SK-N-SH (cell line): ENCODE measurements at regions not wholly inside any gene's neighbourhood (a gene's known extent, or its start where the extent isn't known, plus 50 kb on each side); places are given as distances from the start of the nearest gene placed in this dataset.

Experiments used
- CTCF ChIA-PET: fragments of 300-600, 350-600 bp; formaldehyde crosslinking; extraction: SDS; loops from one replicate; lab custom pipeline; 2021; lab: Yijun Ruan, JAX
- POLR2A ChIA-PET: fragments of 350-600 bp; sonication (Branson Sonifier 250); formaldehyde crosslinking; extraction: SDS; loops from one replicate; lab custom pipeline; 2020; ENCODE audit warnings: antibody characterized with exemption, inconsistent platforms; lab: Yijun Ruan, JAX
- DNase-seq: peaks from one replicate; pipeline ENCODE4 v3.0.0; 2012
- H2AFZ ChIP-seq: fragments of 200-600 bp; sonication (generic); 2 replicates; pipeline ENCODE4 v1.8.1; 2016; ENCODE audit warnings: antibody characterized with exemption, mild to moderate bottlenecking, low read depth
- H3F3A ChIP-seq: fragments of 200-600 bp; sonication (generic); replicated peaks from 2 replicates; pipeline ENCODE3; 2016; ENCODE audit warnings: antibody characterized with exemption, mild to moderate bottlenecking; ENCODE audit not compliant: insufficient read depth
- H3K27ac ChIP-seq, 2 experiments: fragments of 200-500 bp in 1 of 2; fragments of 200-600 bp in 1 of 2; sonication (Bioruptor generic) in 1 of 2; sonication (generic), shearing (Covaris generic) in 1 of 2; 2 replicates each; pipeline versions ENCODE4 v1.5.1 to v1.6.1; 2014 to 2016; ENCODE audit warnings: low read depth in 2 of 2, inconsistent platforms in 1 of 2, low read length in 1 of 2, mild to moderate bottlenecking in 1 of 2, mixed read lengths in 1 of 2
- H3K27me3 ChIP-seq: fragments of 200-600 bp; sonication (generic), shearing (Covaris generic); 2 replicates; pipeline ENCODE4 v1.6.1; 2016; ENCODE audit warnings: mixed run types; ENCODE audit not compliant: insufficient read depth
- H3K36me3 ChIP-seq, 2 experiments: fragments of 200-500 bp in 1 of 2; fragments of 200-600 bp in 1 of 2; sonication (Bioruptor generic) in 1 of 2; sonication (generic) in 1 of 2; replicated peaks in 1 of 2; 2 replicates each; pipeline versions ENCODE3 to v1.5.1; 2014 to 2016; ENCODE audit warnings: low read length in 1 of 2, mild to moderate bottlenecking in 1 of 2; ENCODE audit not compliant: insufficient read depth in 2 of 2, control insufficient read depth in 1 of 2
- H3K4me1 ChIP-seq, 2 experiments: fragments of 200-500 bp in 1 of 2; fragments of 200-600 bp in 1 of 2; sonication (Bioruptor generic) in 1 of 2; sonication (generic), shearing (Covaris generic) in 1 of 2; 2 replicates each; pipeline versions ENCODE4 v1.5.1 to v1.6.1; 2014 to 2016; ENCODE audit warnings: low read depth in 1 of 2, low read length in 1 of 2, mixed run types in 1 of 2; ENCODE audit not compliant: insufficient read depth in 2 of 2, control insufficient read depth in 1 of 2
- H3K4me2 ChIP-seq: fragments of 200-600 bp; sonication (generic), shearing (Covaris generic); 2 replicates; pipeline ENCODE4 v1.6.1; 2017; ENCODE audit warnings: mixed run types
- H3K4me3 ChIP-seq, 2 experiments: fragments of 200-500 bp in 1 of 2; fragments of 200-600 bp in 1 of 2; sonication (Bioruptor generic) in 1 of 2; sonication (generic), shearing (Covaris generic) in 1 of 2; 2 replicates each; pipeline versions ENCODE4 v1.5.1 to v1.8.1; 2014 to 2016; ENCODE audit warnings: low read depth in 2 of 2, inconsistent platforms in 1 of 2, low read length in 1 of 2, mild to moderate bottlenecking in 1 of 2, mixed read lengths in 1 of 2, moderate library complexity in 1 of 2
- H3K79me2 ChIP-seq: fragments of 200-600 bp; sonication (generic); 2 replicates; pipeline ENCODE4 v1.8.1; 2017; ENCODE audit warnings: mild to moderate bottlenecking; ENCODE audit not compliant: insufficient read depth
- H3K9ac ChIP-seq: fragments of 200-600 bp; sonication (generic); 2 replicates; pipeline ENCODE4 v1.6.1; 2017; ENCODE audit warnings: mixed run types
- H3K9me2 ChIP-seq: fragments of 200-600 bp; sonication (generic); 2 replicates; pipeline ENCODE4 v1.6.1; 2017; ENCODE audit warnings: mixed run types
- H3K9me3 ChIP-seq: fragments of 200-600 bp; sonication (generic); 2 replicates; pipeline ENCODE4 v1.6.1; 2017; ENCODE audit warnings: mixed run types, mild to moderate bottlenecking, moderate library complexity
- H4K20me1 ChIP-seq: fragments of 200-600 bp; sonication (generic); 2 replicates; pipeline ENCODE4 v1.6.1; 2017; ENCODE audit warnings: mild to moderate bottlenecking, mixed run types; ENCODE audit not compliant: insufficient read depth
- EP300 ChIP-seq, 2 experiments: IDR thresholded peaks; 2 replicates each; pipeline versions ENCODE4 v1.4.0 to v1.6.1; 2012; ENCODE audit warnings: borderline replicate concordance in 1 of 2, low read depth in 1 of 2, low read length in 1 of 2
- FOSL2 ChIP-seq: IDR thresholded peaks from 2 replicates; pipeline ENCODE4 v1.4.0; 2012; ENCODE audit warnings: low read depth, mild to moderate bottlenecking, moderate library complexity, borderline replicate concordance
- FOXJ3 ChIP-seq: sonication (generic); formaldehyde crosslinking; IDR thresholded peaks from 2 replicates; pipeline ENCODE4 v1.5.1; 2020; ENCODE audit warnings: mild to moderate bottlenecking, missing genetic modification reagents
- GABPA ChIP-seq: IDR thresholded peaks from 2 replicates; pipeline ENCODE4 v1.4.0; 2012; ENCODE audit warnings: low read depth, mild to moderate bottlenecking
- GATA2 ChIP-seq: sonication (generic); formaldehyde crosslinking; IDR thresholded peaks from 2 replicates; pipeline ENCODE4 v1.5.0; 2020; ENCODE audit warnings: mild to moderate bottlenecking, missing genetic modification reagents
- IRF3 ChIP-seq: fragments of 150-350 bp; IDR thresholded peaks from 2 replicates; pipeline ENCODE4 v1.6.1; 2016; ENCODE audit warnings: mild to moderate bottlenecking, low read depth, low read length
- MAX ChIP-seq: IDR thresholded peaks from 2 replicates; pipeline ENCODE4 v1.4.0; 2012; ENCODE audit warnings: low read depth
- NFIC ChIP-seq: IDR thresholded peaks from 2 replicates; pipeline ENCODE4 v1.4.0; 2012; ENCODE audit warnings: borderline replicate concordance
- NRF1 ChIP-seq: IDR thresholded peaks from 2 replicates; pipeline ENCODE4 v1.6.1; 2012; ENCODE audit warnings: low read depth, mild to moderate bottlenecking, low read length
- RAD21 ChIP-seq: IDR thresholded peaks from 2 replicates; pipeline ENCODE4 v1.6.1; 2012; ENCODE audit warnings: mild to moderate bottlenecking, low read length
- SIN3A ChIP-seq: IDR thresholded peaks from 2 replicates; pipeline ENCODE4 v1.6.1; 2012; ENCODE audit warnings: low read depth, mild to moderate bottlenecking, low read length, moderate library complexity, borderline replicate concordance
- SMC3 ChIP-seq: IDR thresholded peaks from 2 replicates; pipeline ENCODE4 v1.6.1; 2012; ENCODE audit warnings: low read depth, low read length, improper control_type of control experiment
- USF1 ChIP-seq: IDR thresholded peaks from 2 replicates; pipeline ENCODE4 v1.4.0; 2012; ENCODE audit warnings: low read depth, borderline replicate concordance
- YY1 ChIP-seq: IDR thresholded peaks from 2 replicates; pipeline ENCODE4 v1.4.0; 2012; ENCODE audit warnings: low read depth, mild to moderate bottlenecking
- WGBS: methylation state at CpG from one replicate; pipeline ENCODE4 v1.1.6; 2017; ENCODE audit warnings: low lambda C conversion rate; 5-methylcytosine and 5-hydroxymethylcytosine counted together
- TF ChIP-seq, protein P1 (sequence below): fragments of 200-600 bp; sonication (generic); IDR thresholded peaks from 2 replicates; pipeline ENCODE4 v1.6.1; 2017; ENCODE audit warnings: antibody characterized with exemption, mild to moderate bottlenecking, moderate library complexity
- TF ChIP-seq, protein P2 (sequence below): IDR thresholded peaks from 2 replicates; pipeline ENCODE4 v1.4.0; 2012; ENCODE audit warnings: low read depth, borderline replicate concordance

DNA sequence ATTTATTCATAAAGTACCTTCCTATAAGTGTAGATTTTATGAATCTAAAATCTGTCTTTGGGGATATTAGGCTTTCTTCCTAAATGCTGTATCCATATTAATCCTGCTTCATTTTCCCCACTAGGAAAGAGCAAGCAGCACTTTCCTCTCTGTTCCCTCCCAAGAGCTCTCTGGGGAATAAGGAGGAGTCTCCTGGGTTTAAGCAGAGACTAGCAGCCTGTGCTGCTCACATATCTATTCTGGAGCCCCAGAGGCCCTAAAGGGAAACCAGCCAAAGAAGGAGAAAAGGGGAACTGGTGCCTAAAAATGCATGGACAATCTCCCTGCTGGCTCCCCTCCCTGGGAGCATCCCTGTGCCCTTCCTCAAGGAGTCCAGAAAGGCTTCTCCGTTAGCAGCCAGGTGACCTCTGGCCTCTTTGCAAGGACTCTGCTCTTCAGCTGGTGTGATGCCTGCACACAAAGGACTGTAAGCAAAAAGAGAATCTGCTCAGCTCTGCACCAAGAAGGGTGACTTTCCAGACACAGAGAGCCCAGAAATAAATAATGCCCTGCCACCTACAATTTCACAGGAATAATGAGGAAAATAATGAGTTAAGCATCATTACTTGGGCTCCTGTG is 270.6 kb downstream of the SS18 start:
- H2AFZ ChIP-seq, result no peak overlapping the region
- H3K9ac ChIP-seq, result no peak overlapping the region
- H3K4me3 ChIP-seq, result no peak overlapping the region
- H3K27ac ChIP-seq, result no peak overlapping the region
- TF ChIP-seq EP300 (IDR thresholded peaks at IDR 0.05; ENCODE audit: borderline replicate concordance in 1 of 2, low read depth in 1 of 2, low read length in 1 of 2), result no peak
- TF ChIP-seq FOSL2, result no peak
- TF ChIP-seq, protein P1, sequence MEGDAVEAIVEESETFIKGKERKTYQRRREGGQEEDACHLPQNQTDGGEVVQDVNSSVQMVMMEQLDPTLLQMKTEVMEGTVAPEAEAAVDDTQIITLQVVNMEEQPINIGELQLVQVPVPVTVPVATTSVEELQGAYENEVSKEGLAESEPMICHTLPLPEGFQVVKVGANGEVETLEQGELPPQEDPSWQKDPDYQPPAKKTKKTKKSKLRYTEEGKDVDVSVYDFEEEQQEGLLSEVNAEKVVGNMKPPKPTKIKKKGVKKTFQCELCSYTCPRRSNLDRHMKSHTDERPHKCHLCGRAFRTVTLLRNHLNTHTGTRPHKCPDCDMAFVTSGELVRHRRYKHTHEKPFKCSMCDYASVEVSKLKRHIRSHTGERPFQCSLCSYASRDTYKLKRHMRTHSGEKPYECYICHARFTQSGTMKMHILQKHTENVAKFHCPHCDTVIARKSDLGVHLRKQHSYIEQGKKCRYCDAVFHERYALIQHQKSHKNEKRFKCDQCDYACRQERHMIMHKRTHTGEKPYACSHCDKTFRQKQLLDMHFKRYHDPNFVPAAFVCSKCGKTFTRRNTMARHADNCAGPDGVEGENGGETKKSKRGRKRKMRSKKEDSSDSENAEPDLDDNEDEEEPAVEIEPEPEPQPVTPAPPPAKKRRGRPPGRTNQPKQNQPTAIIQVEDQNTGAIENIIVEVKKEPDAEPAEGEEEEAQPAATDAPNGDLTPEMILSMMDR, result no peak
- no peak for TF ChIP-seq SIN3A
- TF ChIP-seq GABPA, result no peak
- no peak for TF ChIP-seq MAX
- TF ChIP-seq FOXJ3, result no peak
- no peak for TF ChIP-seq GATA2
- TF ChIP-seq, protein P2, sequence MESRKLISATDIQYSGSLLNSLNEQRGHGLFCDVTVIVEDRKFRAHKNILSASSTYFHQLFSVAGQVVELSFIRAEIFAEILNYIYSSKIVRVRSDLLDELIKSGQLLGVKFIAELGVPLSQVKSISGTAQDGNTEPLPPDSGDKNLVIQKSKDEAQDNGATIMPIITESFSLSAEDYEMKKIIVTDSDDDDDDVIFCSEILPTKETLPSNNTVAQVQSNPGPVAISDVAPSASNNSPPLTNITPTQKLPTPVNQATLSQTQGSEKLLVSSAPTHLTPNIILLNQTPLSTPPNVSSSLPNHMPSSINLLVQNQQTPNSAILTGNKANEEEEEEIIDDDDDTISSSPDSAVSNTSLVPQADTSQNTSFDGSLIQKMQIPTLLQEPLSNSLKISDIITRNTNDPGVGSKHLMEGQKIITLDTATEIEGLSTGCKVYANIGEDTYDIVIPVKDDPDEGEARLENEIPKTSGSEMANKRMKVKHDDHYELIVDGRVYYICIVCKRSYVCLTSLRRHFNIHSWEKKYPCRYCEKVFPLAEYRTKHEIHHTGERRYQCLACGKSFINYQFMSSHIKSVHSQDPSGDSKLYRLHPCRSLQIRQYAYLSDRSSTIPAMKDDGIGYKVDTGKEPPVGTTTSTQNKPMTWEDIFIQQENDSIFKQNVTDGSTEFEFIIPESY, result no peak
- TF ChIP-seq SMC3, result no peak
- TF ChIP-seq NFIC, result no peak
- TF ChIP-seq YY1, result no peak
- POLR2A ChIA-PET, result no interaction called here
- H3K27me3 ChIP-seq, result no peaks in the 10 kb centered on the region
- CTCF ChIA-PET, result no interaction called here
- H3F3A ChIP-seq, result no peaks in the 10 kb centered on the region
- no peaks in the 10 kb centered on the region for H4K20me1 ChIP-seq
- WGBS, result 70% methylated on average over 1 of the region's 1 CpG
- no peaks in the 10 kb centered on the region for H3K36me3 ChIP-seq
- no peaks in the 10 kb centered on the region for H3K9me2 ChIP-seq
- no peaks in the 10 kb centered on the region for H3K79me2 ChIP-seq
- DNase-seq, result no peak
- peaks cover 0 to 14% of the 10 kb centered on the region in 2 experiments; a peak in 2 of 4 replicates for H3K4me1 ChIP-seq
- H3K4me2 ChIP-seq, result no peak overlapping the region
- H3K9me3 ChIP-seq, result no peaks in the 10 kb centered on the region

- peaks cover 0 to 14% of the 10 kb centered on the region in 2 experiments; a peak in 2 of 4 replicates for H3K4me1 ChIP-seq
- no peaks in the 10 kb centered on the region for H3F3A ChIP-seq
- 86% methylated on average over 6 of the region's 6 CpGs for WGBS
- H3K4me2 ChIP-seq, result no peak overlapping the region
- H3K27ac ChIP-seq, result no peak overlapping the region
- no peaks in the 10 kb centered on the region for H3K9me3 ChIP-seq
- no peaks in the 10 kb centered on the region for H3K79me2 ChIP-seq
- no peak for TF ChIP-seq YY1
- TF ChIP-seq RAD21, result no peak
- no peak for TF ChIP-seq USF1
- TF ChIP-seq NRF1, result no peak
- no peak for TF ChIP-seq IRF3
- ChIA-PET CTCF (interaction anchor here (1.1 kb wide), 1 partner anchor 9 kb away, joined by 3 read pairs; no protein-coding TSS in a partner anchor), POLR2A (no interaction called here)
- no peak overlapping the region for H3K4me3 ChIP-seq
- H3K9me2 ChIP-seq, result no peaks in the 10 kb centered on the region
- DNase-seq, result no peak
- H4K20me1 ChIP-seq, result no peaks in the 10 kb centered on the region
- H2AFZ ChIP-seq, result no peak overlapping the region
- H3K9ac ChIP-seq, result no peak overlapping the region
- no peaks in the 10 kb centered on the region for H3K36me3 ChIP-seq
- no peaks in the 10 kb centered on the region for H3K27me3 ChIP-seq
These were observed 271.9 kb downstream of the SS18 start for GRCh38 chr18:25818505-25818904.
